GM18861 (cell line): ENCODE measurements at regions not wholly inside any gene's neighbourhood (a gene's known extent, or its start where the extent isn't known, plus 50 kb on each side); places are given as distances from the start of the nearest gene placed in this dataset.
A peak's percentile ranks its signal among the peaks of the same experiment; 100 is the strongest.
"Not testable (repeated sequence)": the region's sequence is repeated elsewhere in the genome, so short reads cannot be mapped to it uniquely, and the experiment has no call there.

Experiments
- ATAC-seq: cut with Tn5 transposase; IDR thresholded peaks from one replicate; pipeline ENCODE4 v1.9.1; 2021; ENCODE audit not compliant: unreplicated experiment

DNA sequence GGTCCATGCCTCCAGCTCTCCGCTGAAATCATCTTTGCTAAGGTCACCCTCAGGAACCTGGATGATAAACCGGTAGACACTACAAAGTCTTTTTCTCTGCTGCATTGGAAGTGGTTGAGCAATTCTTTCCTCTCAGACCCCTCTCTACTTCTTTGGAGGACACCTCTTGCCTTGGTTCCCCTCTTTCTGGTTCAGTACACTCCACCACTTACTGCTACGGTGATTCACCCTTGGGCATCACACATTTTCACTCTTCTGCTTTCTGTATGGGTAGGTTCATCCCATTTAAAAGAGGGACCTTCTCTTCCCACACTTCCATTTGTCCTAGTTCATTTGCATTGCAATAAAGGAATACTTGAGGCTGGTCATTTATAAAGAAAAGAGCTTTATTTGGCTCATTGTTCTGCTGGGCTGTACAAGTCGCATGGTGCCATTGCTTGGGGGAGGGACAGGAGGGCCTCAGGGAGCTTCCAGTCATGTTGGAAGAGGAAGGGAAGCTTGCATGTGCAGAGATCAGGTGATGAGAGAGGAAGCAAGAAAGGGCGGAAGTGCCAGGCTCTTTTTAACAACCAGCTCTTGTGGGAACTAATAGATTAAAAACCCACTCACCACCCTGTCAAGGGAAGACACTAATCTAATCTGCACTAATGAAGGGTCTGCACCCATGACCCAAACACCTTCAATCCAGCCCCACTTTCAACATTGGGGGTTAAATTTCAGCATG, 149.7 kb upstream of the TMEM170B start:
- no peak for ATAC-seq

DNA sequence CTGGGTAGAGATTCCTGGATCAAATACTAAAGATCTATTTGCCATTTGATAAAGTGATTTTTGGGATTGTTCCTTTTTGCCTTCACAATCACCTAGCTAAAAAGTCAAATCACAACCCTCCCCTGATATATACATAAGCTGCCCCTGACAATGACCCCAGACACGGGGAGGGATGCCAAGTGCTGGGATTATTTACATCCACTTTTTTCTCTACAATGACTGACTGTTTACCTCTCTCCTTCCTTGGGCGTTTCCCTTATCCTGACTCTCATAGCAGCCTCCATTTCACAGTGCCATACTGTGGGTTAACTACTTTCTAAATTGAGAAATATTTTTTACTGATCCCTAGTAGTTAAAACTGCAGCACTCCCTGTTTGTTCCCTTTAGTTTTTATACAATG, 150.8 kb upstream of the TMEM170B start:
- ATAC-seq = no peak

DNA sequence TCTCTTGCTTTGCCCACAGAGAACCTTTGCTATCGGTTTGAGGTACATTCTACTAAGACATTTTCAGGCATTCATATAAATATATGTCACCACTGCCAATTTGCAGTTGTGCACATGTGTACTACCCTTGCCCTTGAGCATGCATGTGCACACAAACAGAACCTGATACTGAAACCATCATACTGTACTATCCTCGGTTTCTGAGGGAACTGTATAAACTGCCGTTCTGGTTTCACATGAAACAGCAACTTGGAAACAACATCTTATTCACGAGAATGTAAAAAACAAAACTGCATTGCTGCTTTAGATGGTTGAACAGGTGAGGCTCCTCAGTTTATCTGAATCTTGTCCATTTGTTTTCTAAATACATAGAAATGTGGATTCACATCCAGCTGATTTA, 151.2 kb upstream of the TMEM170B start:
- peak; percentile 59 for ATAC-seq

DNA sequence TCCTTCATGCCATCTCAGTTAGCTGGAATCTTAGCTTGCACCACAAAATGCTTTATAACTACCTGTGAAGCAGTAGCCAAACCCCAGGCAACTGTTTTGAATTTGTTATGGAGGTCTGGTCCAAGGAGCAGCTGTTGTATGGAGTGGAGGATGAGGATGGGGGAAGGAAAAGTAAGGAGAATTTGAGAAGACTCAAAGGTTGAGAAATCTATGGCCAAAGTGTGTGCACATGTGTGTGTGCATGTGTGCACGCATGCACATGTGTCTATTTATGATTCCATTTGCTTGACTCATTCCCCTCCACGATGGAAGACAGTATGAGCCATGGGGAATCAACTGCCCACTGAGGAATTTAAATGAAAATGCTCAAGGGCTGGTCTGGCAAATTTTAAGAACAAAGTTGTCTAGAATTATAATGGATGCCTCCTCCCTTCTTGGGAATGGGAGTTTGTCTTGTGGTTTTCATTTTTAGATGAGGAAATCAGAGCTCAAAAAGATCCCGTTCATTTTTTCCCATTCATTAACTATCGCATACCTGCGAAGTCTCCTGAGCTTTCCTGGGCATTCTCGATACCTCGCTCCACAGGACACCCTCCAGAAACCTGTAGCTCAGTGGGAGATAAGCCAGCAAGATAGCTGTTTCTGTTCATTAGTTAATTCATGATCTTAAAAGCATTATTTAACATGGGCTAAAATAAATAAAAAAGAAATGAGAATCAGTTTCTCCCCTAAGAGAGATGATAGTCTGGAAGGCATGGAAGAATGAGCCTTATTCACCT, 152.3 kb upstream of the NEDD9 start:
- ATAC-seq = no peak

DNA sequence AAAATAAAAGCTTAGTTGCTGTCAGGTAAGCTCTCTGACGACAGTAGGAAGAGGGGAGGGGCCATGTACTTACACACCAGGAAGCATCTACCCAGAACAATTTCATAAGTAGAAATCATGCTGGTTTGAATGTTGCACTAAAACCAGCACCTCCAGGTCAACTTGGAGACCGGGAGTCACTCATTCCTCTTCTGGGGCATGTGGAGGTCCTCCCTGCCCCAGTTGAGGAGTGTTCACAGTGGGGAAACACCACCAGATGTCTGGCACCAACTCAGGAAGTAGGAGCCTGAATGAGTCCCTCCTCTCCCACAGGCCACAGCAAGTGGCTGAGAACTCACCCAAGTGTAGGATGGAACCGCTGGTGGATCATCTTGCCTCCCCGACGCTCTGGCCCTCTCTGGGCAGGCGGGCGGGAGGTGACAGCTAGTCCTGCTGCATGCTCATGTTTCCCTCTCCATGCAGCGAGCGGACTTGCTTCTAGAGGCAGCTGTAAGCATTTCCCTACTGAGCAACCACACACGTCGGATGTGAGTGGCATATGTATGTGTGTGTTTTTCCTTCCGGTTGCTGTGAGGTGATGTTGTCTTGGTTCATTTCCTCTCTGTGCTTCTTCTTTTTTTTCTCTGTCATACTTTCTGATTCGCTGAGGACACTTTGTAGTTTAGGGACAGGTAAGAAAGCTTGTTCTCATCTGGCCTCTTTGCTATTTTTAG, 149.5 kb upstream of the NEDD9 start:
- ATAC-seq = peak; percentile 75

DNA sequence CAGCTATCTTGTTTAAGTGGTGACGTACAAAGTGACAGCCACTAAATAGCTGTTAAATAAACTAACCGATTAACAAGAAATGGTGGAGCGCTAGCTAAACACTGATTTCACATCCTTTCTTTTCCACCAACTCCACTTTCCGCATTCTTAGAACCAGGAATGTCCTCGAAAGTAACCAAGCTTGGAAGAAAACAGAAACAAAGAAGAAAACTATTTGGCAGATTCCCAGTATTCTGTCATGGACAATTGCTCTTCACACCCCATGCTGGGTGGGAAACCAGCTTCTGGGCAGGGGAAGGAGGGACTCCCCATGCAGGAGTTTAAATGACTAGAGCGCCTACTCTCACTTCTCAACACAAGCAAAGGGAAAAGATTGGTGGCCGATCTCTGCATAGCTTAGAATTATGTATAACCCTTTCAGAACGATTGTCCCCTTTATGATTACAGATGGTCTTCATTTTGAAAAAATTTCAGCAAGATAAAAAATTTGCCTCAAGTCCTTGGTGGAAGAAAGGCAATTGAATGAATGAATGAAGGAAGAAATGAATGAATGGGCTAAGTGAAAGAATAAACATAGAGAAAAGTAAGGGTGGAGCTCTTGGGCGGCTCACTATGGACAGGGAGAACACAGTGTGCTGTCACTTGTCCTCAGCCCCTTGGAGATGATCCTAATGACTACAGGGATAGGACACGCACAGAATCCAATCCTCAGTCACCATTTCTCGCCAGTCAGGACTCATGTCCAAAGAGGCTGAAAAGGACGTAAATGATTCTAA, 148.7 kb upstream of the NEDD9 start:
- ATAC-seq = no peak

GRCh38 chr6:11380549-11380948, 148.1 kb upstream of the NEDD9 start:
- no peak for ATAC-seq

GRCh38 chr6:11379805-11380204, 147.3 kb upstream of the NEDD9 start:
- ATAC-seq = no peak

- no peak for ATAC-seq
Measured at GRCh38 chr6:11378639-11379038, 146.2 kb upstream of the NEDD9 start.

DNA sequence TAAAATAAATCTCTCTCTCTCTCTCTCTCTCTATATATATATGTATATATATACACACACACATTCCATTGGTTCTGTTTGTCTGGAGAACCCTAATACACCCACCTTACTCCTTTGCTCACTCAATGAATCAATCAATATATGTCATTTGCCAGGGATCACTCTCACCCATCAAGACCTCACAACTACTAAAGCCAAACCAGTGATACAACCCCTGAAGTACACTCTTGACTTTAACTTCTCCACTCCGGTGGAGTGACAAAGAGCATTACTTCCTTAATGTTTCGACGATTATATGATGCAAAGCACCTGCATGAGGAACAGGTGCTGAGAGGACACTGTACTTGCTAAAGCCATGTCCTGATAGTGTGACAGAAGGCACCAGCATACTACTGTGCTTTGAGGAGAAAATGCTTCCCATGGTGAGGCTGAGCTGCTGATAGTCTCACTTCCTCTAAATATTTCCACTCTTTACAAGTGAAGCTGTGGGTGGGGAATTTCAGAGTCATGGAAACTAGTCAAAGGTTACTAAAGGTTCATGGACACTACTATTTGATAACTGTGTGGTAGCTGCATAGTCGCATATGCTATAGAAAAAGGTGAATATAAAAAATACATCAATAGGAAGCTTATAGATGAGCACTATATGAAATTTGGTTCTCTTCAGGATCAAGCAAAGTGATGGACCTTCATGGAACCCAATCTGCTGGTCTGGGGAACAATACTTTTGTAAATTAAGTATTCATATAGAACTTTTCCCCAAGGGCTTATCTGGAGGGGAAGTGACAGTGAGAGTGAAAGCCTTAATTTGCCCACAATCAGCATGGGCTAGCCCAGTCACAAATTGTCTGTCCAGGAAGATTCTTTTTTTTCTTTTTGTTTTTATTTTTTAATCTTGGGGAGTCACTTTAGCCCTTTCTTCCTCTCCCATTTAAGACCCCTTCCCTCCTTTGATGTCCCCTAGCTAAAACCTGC, 141.9 kb upstream of the NEDD9 start:
- ATAC-seq = peak; percentile 85

DNA sequence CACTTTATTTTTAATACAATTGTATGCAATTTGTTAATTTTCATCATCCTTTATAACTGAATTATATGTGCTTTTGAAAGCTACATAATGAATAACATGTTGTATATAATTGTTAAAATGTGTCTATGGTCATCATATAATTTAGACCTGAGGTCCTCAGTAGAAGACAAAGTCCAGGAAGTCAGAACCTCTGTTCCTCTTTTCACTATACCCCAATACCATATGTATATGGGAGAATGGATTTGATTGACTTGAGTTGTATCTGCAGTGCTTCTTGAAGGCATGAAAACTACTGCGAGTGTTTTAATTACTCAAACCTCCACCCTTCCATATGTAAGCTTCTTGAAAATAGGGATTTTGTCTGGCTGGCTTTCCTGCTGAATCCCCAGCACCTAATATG, 140.7 kb upstream of the NEDD9 start:
- ATAC-seq = no peak

- ATAC-seq = not testable (repeated sequence)
Measured at GRCh38 chr6:11372186-11372790, 139.8 kb upstream of the NEDD9 start.

DNA sequence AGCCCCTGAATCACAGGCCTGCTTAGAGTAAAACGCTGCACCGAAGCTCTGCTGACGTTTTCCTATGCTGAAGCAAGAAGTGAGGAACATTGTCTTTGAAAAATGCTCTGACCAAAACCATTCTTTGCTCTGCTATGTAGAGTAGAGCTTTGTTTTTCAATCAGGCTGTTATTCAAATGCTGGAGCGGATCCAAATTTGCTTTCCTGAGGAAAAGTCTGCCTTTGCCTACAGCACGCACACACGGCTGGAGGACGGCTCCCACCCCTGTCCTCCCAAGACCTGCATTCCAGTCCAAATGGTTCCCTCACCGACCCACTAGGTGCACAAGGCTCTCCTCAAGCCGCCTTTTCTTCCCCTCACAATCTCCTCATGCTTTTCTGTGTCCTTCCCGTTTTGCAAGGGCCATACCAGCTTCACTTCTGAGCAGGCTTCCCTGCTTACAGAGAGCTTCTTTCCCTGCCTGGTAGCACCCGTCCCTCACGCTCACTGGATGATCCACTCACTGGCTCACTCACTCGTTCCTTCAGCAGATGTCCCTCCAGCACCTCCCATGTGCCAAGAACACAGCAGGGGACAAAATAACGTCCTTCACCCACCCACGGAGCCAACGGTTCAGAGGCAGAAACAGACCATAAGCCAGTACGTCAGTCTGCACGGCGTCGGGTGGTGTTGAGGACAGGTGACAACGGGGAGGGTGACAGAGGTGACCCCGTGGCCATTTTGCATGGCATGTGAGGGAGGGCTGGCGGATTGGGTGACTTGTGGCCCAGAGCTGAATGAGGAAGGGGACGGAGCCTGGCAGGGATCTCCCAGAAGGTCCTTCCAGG, 137.9 kb upstream of the NEDD9 start:
- no peak for ATAC-seq

DNA sequence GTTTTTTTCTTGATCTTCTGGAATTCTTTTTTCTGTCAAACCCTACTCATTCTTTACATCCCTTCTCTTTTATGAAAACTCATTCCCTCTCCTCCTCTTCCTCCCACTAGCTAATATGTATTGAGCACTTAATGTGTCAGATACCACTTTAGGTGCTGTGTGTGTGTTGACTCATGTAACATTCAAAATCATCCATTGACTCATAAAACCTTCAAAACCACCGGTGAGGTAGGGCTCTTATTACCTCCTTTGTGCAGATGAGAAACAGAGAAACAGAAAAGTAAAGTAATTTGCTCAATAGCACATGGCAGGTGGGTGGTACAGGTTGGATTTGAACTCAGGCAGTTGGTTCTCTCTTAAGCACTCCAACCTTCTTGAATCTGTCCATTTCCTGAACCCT, 136.3 kb upstream of the NEDD9 start:
- ATAC-seq = peak; percentile 32

DNA sequence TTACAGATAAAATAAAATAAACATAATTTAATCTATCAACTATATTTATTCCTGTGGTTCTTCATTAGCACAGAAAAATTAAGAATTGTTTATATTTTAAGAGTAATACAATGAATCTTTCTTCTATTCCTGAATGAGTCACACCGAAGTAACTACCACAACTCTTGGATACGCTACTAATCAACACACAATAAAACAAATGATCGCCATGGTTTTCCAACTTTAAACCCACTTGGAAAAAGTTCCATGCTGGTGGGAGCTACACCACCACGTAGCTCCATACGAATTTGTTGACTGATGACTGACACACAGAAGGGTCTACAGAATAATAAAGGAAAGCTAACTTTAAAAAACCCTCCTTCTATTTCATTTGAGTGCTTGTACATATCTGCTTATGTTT, 135.8 kb upstream of the NEDD9 start:
- ATAC-seq = no peak

- no peak for ATAC-seq
Measured at GRCh38 chr6:11367638-11368199, 135.3 kb upstream of the NEDD9 start.

DNA sequence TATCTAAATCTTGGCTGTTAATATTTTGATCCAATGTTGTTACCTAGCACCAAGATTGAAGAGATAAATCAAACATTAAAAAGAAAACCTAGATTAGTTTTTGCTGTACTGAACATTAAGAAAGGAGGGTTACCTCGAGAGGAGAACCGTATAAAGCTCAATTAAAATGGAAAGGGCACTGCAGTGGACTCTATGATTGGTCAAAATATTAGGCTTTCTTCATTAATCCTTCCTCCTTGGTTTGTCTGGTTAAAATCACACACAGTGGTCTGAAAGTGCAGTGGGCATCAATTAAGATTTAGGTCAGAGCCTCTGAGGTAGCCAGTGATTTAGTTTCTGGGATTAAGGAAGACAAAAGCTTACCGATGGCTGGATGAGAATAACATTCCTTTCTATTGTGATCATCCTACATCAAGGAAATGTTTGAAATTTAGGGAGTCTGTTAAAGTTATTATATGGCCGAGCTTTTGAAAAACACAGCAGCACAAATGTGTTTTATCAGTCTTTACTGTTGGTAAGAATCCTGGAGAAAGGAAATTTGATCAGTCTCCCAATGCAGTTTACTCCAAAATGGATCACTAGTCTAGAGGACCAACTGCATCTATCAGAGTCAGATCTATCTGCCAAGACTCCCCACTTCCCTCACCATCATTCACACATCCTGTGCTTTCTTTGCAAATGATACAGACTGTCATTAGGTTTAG, 134.6 kb upstream of the NEDD9 start:
- ATAC-seq = no peak
